ENCODE measurements at regions not wholly inside any gene's neighbourhood (a gene's known extent, or its start where the extent isn't known, plus 50 kb on each side); places are given as distances from the start of the nearest gene placed in this dataset.
"Not testable (repeated sequence)": the region's sequence is repeated elsewhere in the genome, so short reads cannot be mapped to it uniquely, and the experiment has no call there.

- Histone ChIP-seq H3K27ac (ENCODE audit: low read depth, low read length) (no peak overlapping the region), H3K27me3 (ENCODE audit: control insufficient read depth in 2 of 2, insufficient read depth in 2 of 2, low read length in 2 of 2) (no peaks in the 10 kb centered on the region), H3K9me3 (ENCODE audit: control insufficient read depth in 2 of 3, low read length in 3 of 3) (peaks cover 0 to 6% (median 0%) of the 10 kb centered on the region in 3 experiments), H3K4me3 (ENCODE audit: low read length) (no peak overlapping the region), H3K4me1 (ENCODE audit: control insufficient read depth in 2 of 2, insufficient read depth in 2 of 2, low read length in 2 of 2) (no peaks in the 10 kb centered on the region), H3K36me3 (ENCODE audit: control insufficient read depth in 2 of 3, insufficient read depth in 3 of 3, low read length in 3 of 3) (no peaks in the 10 kb centered on the region)
- no peaks in the 10 kb centered on the region for H3K36me3 Mint-ChIP-seq
- no peak overlapping the region for H3K27ac Mint-ChIP-seq
- ChIA-PET CTCF (no interaction called here), POLR2A (no interaction called here)
- peaks cover 0 to 22% (median 3%) of the 10 kb centered on the region in 11 donors for H3K9me3 Mint-ChIP-seq
- intact Hi-C loops (cut with micrococcal nuclease): no loop called here
- no peaks in the 10 kb centered on the region for H3K4me1 Mint-ChIP-seq
- ATAC-seq (no peak), DNase-seq (no peak)
- H3K27me3 Mint-ChIP-seq: peaks cover 0 to 20% (median 7%) of the 10 kb centered on the region in 5 donors
- no peak overlapping the region for H3K4me3 Mint-ChIP-seq
These were observed 194.4 kb upstream of the PTER start for GRCh38 chr10:16242446-16242845.

- Mint-ChIP-seq H3K36me3 (no peaks in the 10 kb centered on the region), H3K27me3 (peaks cover 0 to 22% (median 7%) of the 10 kb centered on the region in 5 donors), H3K4me1 (no peaks in the 10 kb centered on the region), H3K27ac (no peak overlapping the region), H3K9me3 (peaks cover 0 to 22% (median 3%) of the 10 kb centered on the region in 11 donors), H3K4me3 (no peak overlapping the region)
- Histone ChIP-seq H3K4me1 (ENCODE audit: control insufficient read depth in 2 of 2, insufficient read depth in 2 of 2, low read length in 2 of 2) (no peaks in the 10 kb centered on the region), H3K27me3 (ENCODE audit: control insufficient read depth in 2 of 2, insufficient read depth in 2 of 2, low read length in 2 of 2) (no peaks in the 10 kb centered on the region), H3K4me3 (ENCODE audit: low read length) (no peak overlapping the region), H3K9me3 (ENCODE audit: control insufficient read depth in 2 of 3, low read length in 3 of 3) (peaks cover 0 to 6% (median 0%) of the 10 kb centered on the region in 3 experiments), H3K36me3 (ENCODE audit: control insufficient read depth in 2 of 3, insufficient read depth in 3 of 3, low read length in 3 of 3) (no peaks in the 10 kb centered on the region), H3K27ac (ENCODE audit: low read depth, low read length) (no peak overlapping the region)
- intact Hi-C loops (cut with micrococcal nuclease): no loop called here
- ChIA-PET CTCF (no interaction called here), POLR2A (no interaction called here)
- ATAC-seq: no peak
- DNase-seq: no peak
These were observed 193.8 kb upstream of the PTER start for GRCh38 chr10:16242859-16243613.

- H3K4me3 ChIP-seq (ENCODE audit: low read length); H3K4me3 Mint-ChIP-seq; H3K27ac Mint-ChIP-seq; H3K4me1 Mint-ChIP-seq; H3K4me1 ChIP-seq (ENCODE audit: control insufficient read depth in 2 of 2, insufficient read depth in 2 of 2, low read length in 2 of 2); ATAC-seq; H3K27me3 ChIP-seq (ENCODE audit: control insufficient read depth in 2 of 2, insufficient read depth in 2 of 2, low read length in 2 of 2); H3K27ac ChIP-seq (ENCODE audit: low read depth, low read length); CTCF ChIA-PET; POLR2A ChIA-PET; H3K36me3 Mint-ChIP-seq; intact Hi-C loops (cut with micrococcal nuclease); H3K9me3 ChIP-seq (ENCODE audit: control insufficient read depth in 2 of 3, low read length in 3 of 3); H3K36me3 ChIP-seq (ENCODE audit: control insufficient read depth in 2 of 3, insufficient read depth in 3 of 3, low read length in 3 of 3); DNase-seq: not testable (repeated sequence)
- H3K27me3 Mint-ChIP-seq: peaks cover 0 to 12% (median 0%) of the 10 kb centered on the region in 5 donors
- H3K9me3 Mint-ChIP-seq: peaks cover 0 to 16% (median 9%) of the 10 kb centered on the region in 11 donors
These were observed 186.7 kb upstream of the PTER start for GRCh38 chr10:16250136-16250535.

- H3K27ac Mint-ChIP-seq: no peak overlapping the region
- POLR2A ChIA-PET: no interaction called here
- no peak overlapping the region for H3K4me3 ChIP-seq (ENCODE audit: low read length)
These were observed 180.5 kb upstream of the PTER start for GRCh38 chr10:16256336-16256735.

GRCh38 chr10:16258291-16259040 is 178.3 kb upstream of the PTER start:
- POLR2A ChIA-PET: no interaction called here
- Histone ChIP-seq H3K27ac (ENCODE audit: low read depth, low read length) (no peak overlapping the region), H3K36me3 (ENCODE audit: control insufficient read depth in 2 of 3, insufficient read depth in 3 of 3, low read length in 3 of 3) (no peaks in the 10 kb centered on the region), H3K4me3 (ENCODE audit: low read length) (no peak overlapping the region), H3K4me1 (ENCODE audit: control insufficient read depth in 2 of 2, insufficient read depth in 2 of 2, low read length in 2 of 2) (no peaks in the 10 kb centered on the region), H3K9me3 (ENCODE audit: control insufficient read depth in 2 of 3, low read length in 3 of 3) (no peaks in the 10 kb centered on the region), H3K27me3 (ENCODE audit: control insufficient read depth in 2 of 2, insufficient read depth in 2 of 2, low read length in 2 of 2) (no peaks in the 10 kb centered on the region)
- no peak overlapping the region for H3K27ac Mint-ChIP-seq
- H3K27me3 Mint-ChIP-seq: peaks cover 0 to 9% (median 8%) of the 10 kb centered on the region in 5 donors
- no peaks in the 10 kb centered on the region for H3K4me1 Mint-ChIP-seq
- H3K36me3 Mint-ChIP-seq: no peaks in the 10 kb centered on the region
- DNase-seq: no peak
- ATAC-seq: no peak
- peaks cover 0 to 23% (median 6%) of the 10 kb centered on the region in 11 donors for H3K9me3 Mint-ChIP-seq
- no peak overlapping the region for H3K4me3 Mint-ChIP-seq
- CTCF ChIA-PET: no interaction called here
- intact Hi-C loops (cut with micrococcal nuclease): no loop called here

More at GRCh38 chr10:16256336-16256735, 180.5 kb upstream of the PTER start:
- no peaks in the 10 kb centered on the region for H3K36me3 ChIP-seq (ENCODE audit: control insufficient read depth in 2 of 3, insufficient read depth in 3 of 3, low read length in 3 of 3)
- no peak for DNase-seq
- CTCF ChIA-PET: no interaction called here
- no peaks in the 10 kb centered on the region for H3K27me3 ChIP-seq (ENCODE audit: control insufficient read depth in 2 of 2, insufficient read depth in 2 of 2, low read length in 2 of 2)
- no peaks in the 10 kb centered on the region for H3K36me3 Mint-ChIP-seq
- ATAC-seq: no peak
- H3K4me1 Mint-ChIP-seq: no peaks in the 10 kb centered on the region
- H3K27ac ChIP-seq (ENCODE audit: low read depth, low read length): no peak overlapping the region
- H3K27me3 Mint-ChIP-seq: peaks cover 0 to 9% (median 8%) of the 10 kb centered on the region in 5 donors
- peaks cover 0 to 24% (median 11%) of the 10 kb centered on the region in 11 donors for H3K9me3 Mint-ChIP-seq
- no peaks in the 10 kb centered on the region for H3K4me1 ChIP-seq (ENCODE audit: control insufficient read depth in 2 of 2, insufficient read depth in 2 of 2, low read length in 2 of 2)
- H3K9me3 ChIP-seq (ENCODE audit: control insufficient read depth in 2 of 3, low read length in 3 of 3): no peaks in the 10 kb centered on the region
- intact Hi-C loops (cut with micrococcal nuclease): no loop called here
- H3K4me3 Mint-ChIP-seq: no peak overlapping the region

- no peak overlapping the region for H3K4me3 ChIP-seq (ENCODE audit: low read length)
- no peaks in the 10 kb centered on the region for H3K36me3 ChIP-seq (ENCODE audit: control insufficient read depth in 2 of 3, insufficient read depth in 3 of 3, low read length in 3 of 3)
- H3K36me3 Mint-ChIP-seq: no peaks in the 10 kb centered on the region
- no peak overlapping the region for H3K27ac ChIP-seq (ENCODE audit: low read depth, low read length)
- no peaks in the 10 kb centered on the region for H3K27me3 ChIP-seq (ENCODE audit: control insufficient read depth in 2 of 2, insufficient read depth in 2 of 2, low read length in 2 of 2)
- intact Hi-C loops (cut with micrococcal nuclease): no loop called here
- H3K4me3 Mint-ChIP-seq: no peak overlapping the region
- POLR2A ChIA-PET: no interaction called here
- ATAC-seq: no peak
- H3K27me3 Mint-ChIP-seq: peaks cover 0 to 9% (median 8%) of the 10 kb centered on the region in 5 donors
- H3K4me1 Mint-ChIP-seq: no peaks in the 10 kb centered on the region
- CTCF ChIA-PET: no interaction called here
- H3K4me1 ChIP-seq (ENCODE audit: control insufficient read depth in 2 of 2, insufficient read depth in 2 of 2, low read length in 2 of 2): no peaks in the 10 kb centered on the region
- H3K9me3 ChIP-seq (ENCODE audit: control insufficient read depth in 2 of 3, low read length in 3 of 3): no peaks in the 10 kb centered on the region
- peaks cover 0 to 14% (median 4%) of the 10 kb centered on the region in 11 donors for H3K9me3 Mint-ChIP-seq
- DNase-seq: no peak
- peak overlapping the region in 1 of 9 donors; percentile 2 for H3K27ac Mint-ChIP-seq
These were observed 177.1 kb upstream of the PTER start for GRCh38 chr10:16259726-16260125.

Measured in naive thymus-derived CD4-positive, alpha-beta T cell (primary cell).